ENCODE measurements at regions not wholly inside any gene's neighbourhood (a gene's known extent, or its start where the extent isn't known, plus 50 kb on each side); places are given as distances from the start of the nearest gene placed in this dataset.
"Not testable (repeated sequence)": the region's sequence is repeated elsewhere in the genome, so short reads cannot be mapped to it uniquely, and the experiment has no call there.

DNA sequence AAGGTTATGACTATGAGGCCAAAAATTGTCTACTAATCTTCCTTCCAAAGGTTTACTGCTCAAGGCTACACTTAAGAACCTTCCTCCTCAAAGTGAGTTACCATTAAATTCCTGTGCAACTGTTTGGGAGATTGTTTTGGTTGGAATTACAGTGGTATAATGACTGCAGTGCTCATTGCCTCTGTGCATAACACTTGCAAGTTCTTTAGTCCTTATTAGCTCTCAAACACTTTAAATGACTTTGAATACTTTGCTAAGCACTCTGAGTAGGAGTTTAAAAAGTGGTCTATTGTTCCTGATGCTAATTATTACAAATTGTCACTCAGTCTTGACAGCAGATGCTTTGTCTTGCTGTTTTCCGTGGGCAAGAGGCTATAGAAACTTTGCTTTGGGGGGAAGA lies 422.8 kb upstream of the PABPC4L start:
- DNase-seq (ENCODE audit: low read depth, low spot score) = no peak

- DNase-seq (ENCODE audit: low read depth, low spot score) = not testable (repeated sequence)
Observed at GRCh38 chr4:134622626-134623575, 421.3 kb upstream of the PABPC4L start.

DNA sequence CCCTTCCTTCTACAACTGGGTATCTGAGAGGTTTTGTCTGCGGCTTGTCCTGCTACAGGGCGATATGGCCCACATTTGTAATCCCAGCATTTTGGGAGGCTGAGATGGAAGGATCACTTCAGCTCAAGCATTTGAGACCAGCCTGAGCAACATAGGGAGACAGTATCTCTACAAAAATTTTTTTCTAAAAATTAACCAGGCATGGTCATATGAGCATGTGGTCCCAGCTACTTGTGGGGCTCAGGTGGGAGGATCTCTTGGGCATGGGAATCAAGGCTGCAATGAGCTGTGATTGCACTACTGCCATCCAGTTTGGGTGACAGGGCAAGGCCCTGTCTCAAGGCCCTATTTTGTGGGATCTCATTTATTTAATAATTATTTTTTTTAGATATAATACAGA lies 420.6 kb upstream of the PABPC4L start:
- no peak for DNase-seq (ENCODE audit: low read depth, low spot score)

DNA sequence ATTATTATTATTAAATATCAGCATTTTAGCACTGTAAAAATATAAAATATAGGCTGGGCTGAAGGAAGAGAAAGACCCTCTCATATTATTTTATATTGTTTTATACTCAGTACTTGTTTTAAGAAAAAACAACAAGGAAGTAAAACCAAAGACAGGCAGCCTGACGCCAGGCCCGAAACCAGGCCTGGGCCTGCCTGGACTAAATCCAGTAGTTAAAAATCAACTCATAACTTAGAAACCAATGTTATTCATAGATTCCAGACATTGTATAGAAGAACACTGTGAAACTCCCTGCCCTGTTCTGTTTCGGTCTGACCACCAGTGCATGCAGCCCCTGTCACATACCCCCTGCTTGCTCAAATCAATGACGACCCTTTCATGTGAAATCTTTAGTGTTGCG lies 420.1 kb upstream of the PABPC4L start:
- DNase-seq (ENCODE audit: low read depth, low spot score) = not testable (repeated sequence)

DNA sequence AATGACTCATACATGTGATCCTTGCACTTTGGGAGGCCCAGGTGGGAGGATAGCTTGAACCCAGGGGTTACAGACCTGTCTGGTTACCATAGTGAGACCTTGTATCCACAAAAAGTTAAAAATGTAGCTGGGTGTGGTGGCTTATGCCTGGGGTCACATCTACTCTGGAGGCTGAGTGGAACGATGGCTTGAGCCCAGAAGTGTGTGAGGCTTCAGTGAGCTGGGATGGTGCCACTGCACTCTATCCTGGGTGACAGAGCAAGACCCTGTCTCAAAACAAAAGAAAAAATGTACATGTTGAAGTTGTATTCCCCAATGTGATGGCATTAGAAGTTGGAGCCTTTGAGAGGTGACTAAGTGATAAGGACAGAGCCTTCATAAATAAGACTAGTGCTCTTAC lies 409.4 kb upstream of the PABPC4L start:
- DNase-seq (ENCODE audit: low read depth, low spot score) = no peak

DNA sequence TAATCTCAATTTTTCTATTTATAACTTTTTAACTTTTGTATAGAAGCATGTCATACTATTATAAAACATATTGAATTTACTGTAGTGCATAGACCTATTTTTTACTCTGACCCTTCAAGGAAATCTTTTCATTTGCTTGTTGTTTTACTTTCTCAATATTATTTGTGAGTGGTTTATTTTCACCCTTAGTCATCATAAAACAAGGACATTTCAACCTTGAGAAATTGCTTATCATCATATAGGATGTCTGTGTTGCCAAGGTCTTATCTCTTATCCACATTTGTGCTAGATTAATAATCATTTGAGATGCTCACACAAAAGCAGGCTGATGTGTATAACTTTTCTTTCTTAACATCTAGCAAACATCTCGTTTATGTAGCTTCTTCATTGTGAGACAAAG lies 408.6 kb upstream of the PABPC4L start:
- DNase-seq (ENCODE audit: low read depth, low spot score) = no peak

DNA sequence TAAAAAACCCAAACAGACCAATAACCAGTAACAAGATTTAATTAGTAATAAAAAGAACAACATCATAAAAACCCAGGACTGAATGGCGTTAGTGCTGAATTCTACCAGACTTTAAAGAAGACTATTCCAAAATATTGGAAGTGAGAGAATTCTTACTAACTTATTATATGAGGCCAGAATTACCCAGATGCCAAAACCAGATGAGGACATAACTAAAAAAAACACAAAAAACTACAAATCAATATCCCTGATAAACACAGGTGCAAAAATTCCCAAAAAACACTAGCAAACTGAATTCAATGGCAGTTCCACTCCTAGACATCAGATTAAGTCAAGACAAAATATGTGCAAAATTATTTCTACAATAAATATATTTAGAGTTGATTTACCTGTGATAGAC lies 400.1 kb upstream of the PABPC4L start:
- DNase-seq (ENCODE audit: low read depth, low spot score) = no peak

DNA sequence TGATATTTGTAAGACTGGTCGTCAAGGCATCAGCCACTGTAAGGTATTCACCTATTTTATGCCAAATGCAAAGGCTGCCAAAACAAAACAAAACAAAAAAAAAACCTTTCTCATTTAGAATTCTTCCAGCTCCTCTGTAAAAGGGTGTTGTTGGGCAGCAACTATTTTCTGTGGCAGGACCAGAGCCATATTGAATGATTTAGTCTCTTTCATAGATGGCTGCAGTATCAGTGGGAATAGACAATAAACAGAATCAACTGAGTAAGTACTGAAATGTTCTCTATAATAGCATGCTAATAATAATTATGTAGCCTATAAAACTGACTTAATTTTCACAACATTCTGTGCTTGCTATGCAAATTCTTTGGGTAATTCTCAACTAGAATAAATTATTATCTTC lies 389.7 kb upstream of the PABPC4L start:
- no peak for DNase-seq (ENCODE audit: low read depth, low spot score)

DNA sequence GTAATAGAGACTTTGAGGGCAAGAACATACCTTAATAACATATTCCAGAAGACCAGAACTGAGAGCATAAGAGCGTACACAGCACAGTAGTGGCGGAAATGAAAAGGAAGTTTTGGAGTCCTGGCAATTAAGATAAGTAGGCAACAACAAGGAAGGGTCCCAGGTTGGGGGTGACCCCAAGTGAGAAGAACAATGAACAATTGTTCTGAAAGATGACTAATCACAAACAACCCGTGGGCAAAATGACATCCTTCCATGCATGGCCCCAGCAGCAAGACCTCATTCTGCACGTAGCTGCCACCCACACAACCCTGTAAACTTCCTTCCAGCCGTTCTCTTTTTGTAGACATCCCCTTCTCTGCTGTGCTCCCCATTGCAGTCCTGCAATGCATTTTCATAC lies 384.4 kb upstream of the PABPC4L start:
- DNase-seq (ENCODE audit: low read depth, low spot score) = no peak

GRCh38 chr4:134567461-134567860 lies 365.9 kb upstream of the PABPC4L start:
- DNase-seq (ENCODE audit: low read depth, low spot score) = no peak

GRCh38 chr4:134560728-134561127 lies 359.1 kb upstream of the PABPC4L start:
- DNase-seq (ENCODE audit: low read depth, low spot score) = no peak

DNA sequence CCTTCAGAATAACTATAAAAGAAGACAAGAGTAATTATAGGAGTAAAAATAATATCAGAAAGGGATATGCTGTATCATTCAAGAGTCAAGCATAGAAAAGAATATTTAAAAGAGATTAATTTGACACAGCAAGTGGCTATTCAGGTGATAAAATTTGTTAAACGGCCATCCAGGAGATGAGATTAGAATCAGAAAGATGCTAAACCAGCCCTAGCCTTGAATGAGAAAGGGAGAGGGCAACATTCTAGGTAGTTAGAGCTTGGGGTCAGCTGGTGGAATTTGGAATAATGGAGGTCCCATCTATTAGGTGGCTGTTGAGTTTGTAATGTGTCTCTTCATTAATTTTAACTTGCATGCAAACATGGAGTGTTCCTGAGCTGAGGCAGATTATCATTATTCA lies 350.5 kb upstream of the PABPC4L start:
- peak; percentile 35 for DNase-seq (ENCODE audit: low read depth, low spot score)

- DNase-seq (ENCODE audit: low read depth, low spot score) = peak; percentile 20
Observed at GRCh38 chr4:134551348-134551747, 349.8 kb upstream of the PABPC4L start.

GRCh38 chr4:134548052-134548628 lies 346.6 kb upstream of the PABPC4L start:
- no peak for DNase-seq (ENCODE audit: low read depth, low spot score)

GRCh38 chr4:134546279-134546678 lies 344.7 kb upstream of the PABPC4L start:
- no peak for DNase-seq (ENCODE audit: low read depth, low spot score)

DNA sequence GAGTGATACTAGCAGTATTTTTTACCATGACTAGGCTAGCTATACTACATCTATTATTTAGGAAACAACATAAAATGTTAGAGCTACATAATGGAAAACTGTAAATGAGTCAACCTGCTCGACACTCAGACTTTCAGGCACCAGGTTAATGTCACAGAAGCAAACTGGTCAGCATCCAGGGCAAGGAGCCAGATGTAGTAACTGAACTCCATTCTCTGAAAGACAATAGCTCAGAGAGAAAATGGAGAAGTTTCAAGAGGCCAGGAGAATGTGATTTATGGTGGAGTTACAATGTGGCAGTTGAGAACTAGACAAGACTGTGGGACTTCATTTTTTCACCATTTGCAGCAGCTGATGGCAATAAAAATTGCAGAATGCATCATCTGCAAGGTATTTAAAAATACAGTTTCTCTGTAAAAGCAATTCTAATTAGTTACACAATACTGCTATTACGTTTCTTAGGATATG lies 342.7 kb upstream of the PABPC4L start:
- no peak for DNase-seq (ENCODE audit: low read depth, low spot score)

DNA sequence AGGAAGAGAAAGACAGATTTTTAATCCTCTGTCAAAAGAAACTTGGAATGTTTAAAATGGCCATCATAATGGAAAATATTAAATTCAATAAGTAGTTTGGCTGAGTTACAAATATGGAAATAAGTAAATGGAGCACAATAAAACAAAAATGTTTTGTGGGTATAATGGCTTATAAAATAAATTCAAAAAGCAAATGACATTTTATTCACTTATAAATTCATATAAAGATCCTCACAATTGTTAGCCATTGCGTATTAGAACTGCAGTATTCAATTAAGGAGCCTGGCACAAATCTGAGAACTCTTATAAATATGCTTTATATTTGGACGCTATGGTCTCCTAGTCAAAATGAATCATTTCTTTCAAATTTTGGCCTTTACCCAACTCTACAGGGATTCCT lies 339.0 kb upstream of the PABPC4L start:
- DNase-seq (ENCODE audit: low read depth, low spot score) = no peak

GRCh38 chr4:134539729-134540231 lies 338.2 kb upstream of the PABPC4L start:
- no peak for DNase-seq (ENCODE audit: low read depth, low spot score)

DNA sequence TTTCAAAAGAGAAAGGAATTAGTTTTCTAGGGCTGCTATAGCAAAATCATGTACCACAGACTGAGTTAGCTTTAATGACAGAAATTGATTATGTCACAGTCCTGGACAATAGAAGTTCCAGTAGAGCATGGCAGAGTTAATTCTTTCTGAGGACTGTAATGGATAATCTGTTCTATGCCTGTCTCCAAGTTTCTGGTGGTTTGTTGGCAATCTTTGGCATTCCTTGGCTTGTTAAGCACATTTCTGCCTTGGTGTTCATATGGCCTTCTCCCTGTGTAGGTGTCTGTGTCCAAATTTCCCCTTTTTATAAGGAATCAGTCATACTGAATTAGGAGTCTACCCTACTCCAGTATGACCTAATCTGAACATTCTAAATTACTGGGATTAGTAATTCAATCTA lies 336.1 kb upstream of the PABPC4L start:
- no peak for DNase-seq (ENCODE audit: low read depth, low spot score)

DNA sequence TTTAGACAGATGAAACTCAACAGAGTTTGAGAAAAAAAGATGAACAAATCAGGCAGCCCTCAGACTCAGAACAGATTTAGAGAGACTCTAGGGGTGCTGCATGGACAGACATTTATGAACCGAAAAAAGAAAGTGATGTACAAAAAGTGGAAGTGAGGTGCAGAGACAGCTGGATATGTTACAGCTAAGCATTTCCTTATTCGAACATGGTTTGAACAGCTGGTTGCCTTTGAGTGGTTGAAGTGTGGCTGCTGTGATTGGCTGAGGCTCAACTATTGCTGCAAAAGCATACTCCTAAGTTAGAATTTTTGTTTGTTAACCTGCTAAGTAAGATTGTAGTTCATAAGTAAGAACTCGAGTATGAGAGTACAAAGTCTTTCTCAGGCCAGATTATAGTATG lies 331.5 kb upstream of the PABPC4L start:
- DNase-seq (ENCODE audit: low read depth, low spot score) = no peak

DNA sequence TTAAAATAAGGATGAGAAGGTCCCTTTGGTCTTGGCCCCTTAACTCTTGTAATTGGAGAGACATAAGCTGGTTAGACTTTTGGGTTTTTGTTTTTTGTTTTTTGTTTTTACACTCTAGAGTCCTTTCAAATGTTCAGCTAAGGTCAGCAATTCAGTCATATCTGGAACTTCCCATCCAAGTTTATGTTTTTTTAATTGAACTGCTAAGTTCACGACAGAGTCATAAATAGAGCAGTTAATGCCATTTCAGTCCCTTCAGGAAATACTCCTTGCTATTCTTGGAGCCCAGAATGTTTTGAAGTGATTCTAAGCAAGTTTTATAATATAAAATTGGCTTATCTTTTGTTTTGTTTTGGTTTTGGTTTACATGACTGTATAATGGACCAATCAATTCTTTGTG lies 329.4 kb upstream of the PABPC4L start:
- no peak for DNase-seq (ENCODE audit: low read depth, low spot score)

GRCh38 chr4:134529629-134530028 lies 328.0 kb upstream of the PABPC4L start:
- DNase-seq (ENCODE audit: low read depth, low spot score) = no peak

All from iPS DF 19.7 (cell line).